Tibial artery (tissue), 4 donors: ENCODE measurements at regions not wholly inside any gene's neighbourhood (a gene's known extent, or its start where the extent isn't known, plus 50 kb on each side); places are given as distances from the start of the nearest gene placed in this dataset.

Experiments used
- DNase-seq, 2 donors: peaks; one replicate each; pipeline ENCODE4 v3.0.0-alpha.2; 2019
- H3K27ac ChIP-seq, 2 donors: fragments of 200-600 bp; sonication (generic) in 1 of 2; 1 replicate in 1 of 2; 2 replicates in 1 of 2; pipeline ENCODE4 v1.5.1; 2018 to 2019; ENCODE audit warnings: mild to moderate bottlenecking in 1 of 2
- H3K27me3 ChIP-seq, 2 donors: fragments of 200-600 bp; sonication (generic) in 1 of 2; one replicate each; pipeline versions ENCODE4 v1.5.1 to v1.6.0; 2016 to 2019
- H3K36me3 ChIP-seq, 3 donors: fragments of 200-600 bp; sonication (generic) in 2 of 3; one replicate each; pipeline ENCODE4 v1.5.1; 2016 to 2019; ENCODE audit warnings: mild to moderate bottlenecking in 2 of 3
- H3K4me1 ChIP-seq, 4 donors: fragments of 200-600 bp; sonication (generic) in 2 of 4; 1 replicate in 3 of 4; 2 replicates in 1 of 4; pipeline ENCODE4 v1.5.1; 2016 to 2019
- H3K4me3 ChIP-seq, 2 donors: fragments of 200-600 bp; sonication (generic) in 1 of 2; 1 replicate in 1 of 2; 2 replicates in 1 of 2; pipeline ENCODE4 v1.5.1; 2018 to 2019; ENCODE audit warnings: mild to moderate bottlenecking in 2 of 2
- H3K9me3 ChIP-seq, 3 donors: fragments of 200-600 bp; sonication (generic) in 1 of 3; one replicate each; pipeline ENCODE4 v1.5.1; 2016 to 2019
- intact Hi-C: fragments of 100-400 bp; cut with DNase I; formaldehyde crosslinking; loops from one replicate; pipeline ENCODE4 v1.15.0; 2023; ENCODE audit warnings: low total_unique reads
- TF ChIP-seq, protein P1 (sequence below), 2 experiments: fragments of 200-600 bp in 1 of 2; fragments of 450-650 bp in 1 of 2; IDR thresholded peaks; one replicate each; pipeline ENCODE4 v1.5.1; 2017 to 2019; ENCODE audit warnings: antibody characterized with exemption in 2 of 2, mild to moderate bottlenecking in 1 of 2, moderate library complexity in 1 of 2

DNA sequence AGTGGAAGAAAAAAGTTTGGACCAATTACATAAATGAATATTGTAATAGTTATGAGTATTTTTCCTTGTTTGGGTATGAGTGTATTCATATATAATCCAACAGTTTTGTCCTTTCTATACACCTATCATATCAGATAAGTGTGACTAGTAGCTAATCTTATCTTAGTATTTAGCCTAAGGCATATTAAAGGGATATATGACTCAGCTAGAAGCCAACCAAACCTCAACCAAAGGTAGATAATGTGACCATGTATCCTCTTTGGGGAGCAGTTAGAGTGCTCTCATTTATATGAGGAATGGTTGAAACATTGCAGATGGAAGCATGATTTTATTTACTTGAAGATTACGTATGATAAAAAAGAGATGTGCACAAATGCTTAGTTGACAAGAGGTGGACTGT is 370.0 kb upstream of the CTNND2 start:
- H3K27me3 ChIP-seq, result no peaks in the 10 kb centered on the region
- TF ChIP-seq, protein P1, sequence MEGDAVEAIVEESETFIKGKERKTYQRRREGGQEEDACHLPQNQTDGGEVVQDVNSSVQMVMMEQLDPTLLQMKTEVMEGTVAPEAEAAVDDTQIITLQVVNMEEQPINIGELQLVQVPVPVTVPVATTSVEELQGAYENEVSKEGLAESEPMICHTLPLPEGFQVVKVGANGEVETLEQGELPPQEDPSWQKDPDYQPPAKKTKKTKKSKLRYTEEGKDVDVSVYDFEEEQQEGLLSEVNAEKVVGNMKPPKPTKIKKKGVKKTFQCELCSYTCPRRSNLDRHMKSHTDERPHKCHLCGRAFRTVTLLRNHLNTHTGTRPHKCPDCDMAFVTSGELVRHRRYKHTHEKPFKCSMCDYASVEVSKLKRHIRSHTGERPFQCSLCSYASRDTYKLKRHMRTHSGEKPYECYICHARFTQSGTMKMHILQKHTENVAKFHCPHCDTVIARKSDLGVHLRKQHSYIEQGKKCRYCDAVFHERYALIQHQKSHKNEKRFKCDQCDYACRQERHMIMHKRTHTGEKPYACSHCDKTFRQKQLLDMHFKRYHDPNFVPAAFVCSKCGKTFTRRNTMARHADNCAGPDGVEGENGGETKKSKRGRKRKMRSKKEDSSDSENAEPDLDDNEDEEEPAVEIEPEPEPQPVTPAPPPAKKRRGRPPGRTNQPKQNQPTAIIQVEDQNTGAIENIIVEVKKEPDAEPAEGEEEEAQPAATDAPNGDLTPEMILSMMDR (IDR thresholded peaks at IDR 0.05), result no peak
- no peak overlapping the region for H3K27ac ChIP-seq
- no peaks in the 10 kb centered on the region for H3K36me3 ChIP-seq
- H3K9me3 ChIP-seq, result no peaks in the 10 kb centered on the region
- intact Hi-C loops, result no loop called here
- no peak for DNase-seq
- no peaks in the 10 kb centered on the region for H3K4me1 ChIP-seq
- H3K4me3 ChIP-seq, result no peak overlapping the region

DNA sequence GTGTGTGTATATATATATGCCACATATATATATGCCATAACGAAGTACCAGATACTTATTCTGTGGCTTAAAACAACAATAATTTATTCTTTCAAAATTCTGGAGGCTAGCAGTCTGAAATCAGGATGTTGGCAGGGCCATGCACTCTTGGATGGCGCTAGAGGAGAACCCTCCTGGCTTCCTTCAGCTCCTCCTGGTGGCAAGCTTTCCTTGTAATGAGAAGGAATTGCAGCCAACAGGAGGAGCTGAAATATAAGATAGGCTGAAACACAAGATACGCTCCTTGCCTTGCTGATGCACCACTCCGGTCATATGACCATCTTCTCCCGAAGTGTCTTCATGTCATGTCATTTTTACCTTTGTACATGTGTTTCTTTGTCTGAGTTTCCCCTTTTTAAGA is 368.1 kb upstream of the CTNND2 start:
- no peak for DNase-seq
- no peak overlapping the region for H3K4me3 ChIP-seq
- H3K36me3 ChIP-seq, result no peaks in the 10 kb centered on the region
- intact Hi-C loops, result no loop called here
- H3K4me1 ChIP-seq, result no peaks in the 10 kb centered on the region
- H3K27ac ChIP-seq, result no peak overlapping the region
- H3K27me3 ChIP-seq, result no peaks in the 10 kb centered on the region
- TF ChIP-seq, protein P1 (IDR thresholded peaks at IDR 0.05), result no peak
- H3K9me3 ChIP-seq, result no peaks in the 10 kb centered on the region

DNA sequence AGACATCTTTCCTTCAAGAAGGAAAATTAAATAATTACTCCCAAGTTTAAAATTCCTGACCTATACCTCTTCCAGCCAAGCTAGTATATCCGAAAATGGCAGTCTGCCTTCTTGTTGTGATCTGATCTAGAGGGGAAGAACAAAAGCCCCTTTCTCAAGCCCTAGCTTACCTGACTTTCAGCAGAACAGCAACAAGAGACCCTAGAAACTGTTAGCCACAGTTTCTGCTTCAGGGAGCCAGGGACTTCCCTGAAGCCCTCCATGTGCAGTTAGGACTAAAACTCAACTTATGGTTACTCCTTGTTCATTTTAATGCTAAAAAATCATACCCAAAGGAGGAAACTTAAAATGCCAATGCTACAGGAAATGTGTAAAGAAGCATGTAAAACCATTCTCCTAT is 366.7 kb upstream of the CTNND2 start:
- no peak for DNase-seq
- intact Hi-C loops, result no loop called here

DNA sequence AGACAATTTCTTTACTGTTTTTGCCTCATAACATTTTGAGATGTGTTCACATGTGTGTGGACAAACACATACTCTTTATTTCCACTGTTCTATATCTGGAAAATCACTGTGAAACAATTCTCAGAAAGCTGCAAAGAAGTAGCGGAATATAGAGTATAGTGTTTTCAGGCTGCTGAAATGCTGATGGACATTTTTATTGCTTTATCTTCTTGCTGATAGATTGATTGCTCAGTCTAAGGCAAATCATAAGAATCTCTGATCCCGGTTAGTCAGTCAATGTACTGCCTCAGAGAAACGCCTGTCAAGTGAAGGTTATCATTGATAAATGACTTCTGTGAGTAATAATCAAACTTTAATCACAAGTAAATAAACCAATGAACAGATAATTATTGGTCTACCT is 364.9 kb upstream of the CTNND2 start:
- Histone ChIP-seq H3K36me3 (no peaks in the 10 kb centered on the region), H3K27ac (no peak overlapping the region), H3K4me1 (no peaks in the 10 kb centered on the region), H3K9me3 (no peaks in the 10 kb centered on the region), H3K4me3 (no peak overlapping the region), H3K27me3 (no peaks in the 10 kb centered on the region)
- intact Hi-C loops, result no loop called here
- no peak for DNase-seq
- TF ChIP-seq, protein P1 (IDR thresholded peaks at IDR 0.05), result no peak

More for the DNA sequence above, 366.7 kb upstream of the CTNND2 start:
- Histone ChIP-seq H3K4me1 (no peaks in the 10 kb centered on the region), H3K27ac (no peak overlapping the region), H3K36me3 (no peaks in the 10 kb centered on the region), H3K4me3 (no peak overlapping the region), H3K9me3 (no peaks in the 10 kb centered on the region), H3K27me3 (no peaks in the 10 kb centered on the region)
- TF ChIP-seq, protein P1 (IDR thresholded peaks at IDR 0.05), result no peak

DNA sequence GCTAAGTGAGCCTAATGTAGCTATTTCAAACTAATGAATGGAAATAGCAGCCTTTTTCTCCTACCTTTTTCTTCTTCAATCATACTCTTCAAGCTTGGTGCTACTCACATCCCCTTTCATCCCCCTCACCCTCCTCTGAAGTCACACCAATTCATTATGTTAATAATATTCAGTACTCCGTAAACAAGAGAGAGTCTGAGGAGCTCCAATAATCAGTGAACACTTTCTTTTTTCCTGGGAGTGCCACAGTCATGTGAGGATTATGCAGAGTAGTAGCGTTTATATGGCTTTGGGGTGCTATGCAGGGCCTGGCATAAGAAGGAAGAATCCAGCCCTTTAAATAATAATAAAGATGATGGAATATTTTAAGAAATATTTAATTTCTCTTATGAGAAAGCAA is 354.3 kb upstream of the CTNND2 start:
- Histone ChIP-seq H3K27me3 (no peaks in the 10 kb centered on the region), H3K4me1 (no peaks in the 10 kb centered on the region), H3K9me3 (no peaks in the 10 kb centered on the region), H3K36me3 (no peaks in the 10 kb centered on the region), H3K27ac (no peak overlapping the region), H3K4me3 (no peak overlapping the region)
- intact Hi-C loops, result no loop called here
- no peak for DNase-seq
- TF ChIP-seq, protein P1 (IDR thresholded peaks at IDR 0.05), result no peak

DNA sequence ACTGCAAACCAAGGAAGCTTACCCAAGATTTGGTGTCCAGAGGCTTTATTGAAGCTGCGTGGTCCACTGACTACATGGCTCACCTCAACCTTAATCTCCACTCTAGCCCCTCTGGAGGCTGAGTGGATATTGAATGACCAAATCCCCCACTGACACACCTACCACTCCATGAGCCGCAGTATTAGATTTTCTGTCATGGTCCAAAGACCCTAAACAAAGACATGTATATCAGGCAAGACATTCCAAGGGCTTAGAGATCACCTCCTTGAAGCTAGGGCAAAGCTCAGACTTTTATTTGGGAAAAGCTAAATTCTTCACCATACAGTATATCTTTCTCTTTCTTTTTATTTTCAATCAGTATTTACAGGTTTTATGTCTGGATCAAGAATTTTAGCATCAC is 346.2 kb upstream of the CTNND2 start:
- Histone ChIP-seq H3K4me1 (no peaks in the 10 kb centered on the region), H3K27me3 (no peaks in the 10 kb centered on the region), H3K9me3 (no peaks in the 10 kb centered on the region), H3K4me3 (no peak overlapping the region), H3K27ac (no peak overlapping the region), H3K36me3 (no peaks in the 10 kb centered on the region)
- TF ChIP-seq, protein P1 (IDR thresholded peaks at IDR 0.05), result no peak
- intact Hi-C loops, result no loop called here
- DNase-seq, result no peak
